ENCODE measurements at regions not wholly inside any gene's neighbourhood (a gene's known extent, or its start where the extent isn't known, plus 50 kb on each side); places are given as distances from the start of the nearest gene placed in this dataset.

DNA sequence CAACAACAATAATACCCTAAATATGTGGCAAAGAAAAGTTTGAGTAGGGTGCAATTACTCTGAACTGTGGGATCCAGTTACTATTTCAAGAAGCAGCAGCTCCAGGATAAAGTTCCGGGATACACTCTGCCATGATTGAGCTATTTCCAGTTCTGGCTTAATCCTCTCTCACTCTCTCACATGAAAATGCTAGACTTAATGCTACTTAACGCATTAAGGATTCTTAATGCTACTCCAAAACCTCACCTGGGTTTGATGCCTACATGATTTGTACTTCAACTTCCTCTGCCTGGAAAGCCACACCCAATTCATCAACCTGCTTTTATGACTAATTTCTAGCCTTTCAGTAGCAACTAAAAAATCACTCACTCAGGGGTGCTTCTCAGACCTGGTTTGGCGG lies 151.1 kb upstream of the HNMT start:
- Histone ChIP-seq H3K27ac (no peak overlapping the region), H3K36me3 (no peaks in the 10 kb centered on the region), H3K9me3 (no peaks in the 10 kb centered on the region), H3K27me3 (no peaks in the 10 kb centered on the region), H3K4me3 (no peak overlapping the region), H3K4me1 (ENCODE audit: insufficient read depth) (no peaks in the 10 kb centered on the region)
- DNase-seq = no peak
- intact Hi-C loops (cut with DNase I) = no loop called here
- WGBS, 3 donors = 81 to 94% (median 91%) methylated on average over 3 of the region's 3 CpGs
- TF ChIP-seq EP300 (IDR thresholded peaks at IDR 0.05) (no peak), POLR2A (IDR thresholded peaks at IDR 0.05) (no peak)
- TF ChIP-seq, protein P1, sequence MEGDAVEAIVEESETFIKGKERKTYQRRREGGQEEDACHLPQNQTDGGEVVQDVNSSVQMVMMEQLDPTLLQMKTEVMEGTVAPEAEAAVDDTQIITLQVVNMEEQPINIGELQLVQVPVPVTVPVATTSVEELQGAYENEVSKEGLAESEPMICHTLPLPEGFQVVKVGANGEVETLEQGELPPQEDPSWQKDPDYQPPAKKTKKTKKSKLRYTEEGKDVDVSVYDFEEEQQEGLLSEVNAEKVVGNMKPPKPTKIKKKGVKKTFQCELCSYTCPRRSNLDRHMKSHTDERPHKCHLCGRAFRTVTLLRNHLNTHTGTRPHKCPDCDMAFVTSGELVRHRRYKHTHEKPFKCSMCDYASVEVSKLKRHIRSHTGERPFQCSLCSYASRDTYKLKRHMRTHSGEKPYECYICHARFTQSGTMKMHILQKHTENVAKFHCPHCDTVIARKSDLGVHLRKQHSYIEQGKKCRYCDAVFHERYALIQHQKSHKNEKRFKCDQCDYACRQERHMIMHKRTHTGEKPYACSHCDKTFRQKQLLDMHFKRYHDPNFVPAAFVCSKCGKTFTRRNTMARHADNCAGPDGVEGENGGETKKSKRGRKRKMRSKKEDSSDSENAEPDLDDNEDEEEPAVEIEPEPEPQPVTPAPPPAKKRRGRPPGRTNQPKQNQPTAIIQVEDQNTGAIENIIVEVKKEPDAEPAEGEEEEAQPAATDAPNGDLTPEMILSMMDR (IDR thresholded peaks at IDR 0.05) = no peak

DNA sequence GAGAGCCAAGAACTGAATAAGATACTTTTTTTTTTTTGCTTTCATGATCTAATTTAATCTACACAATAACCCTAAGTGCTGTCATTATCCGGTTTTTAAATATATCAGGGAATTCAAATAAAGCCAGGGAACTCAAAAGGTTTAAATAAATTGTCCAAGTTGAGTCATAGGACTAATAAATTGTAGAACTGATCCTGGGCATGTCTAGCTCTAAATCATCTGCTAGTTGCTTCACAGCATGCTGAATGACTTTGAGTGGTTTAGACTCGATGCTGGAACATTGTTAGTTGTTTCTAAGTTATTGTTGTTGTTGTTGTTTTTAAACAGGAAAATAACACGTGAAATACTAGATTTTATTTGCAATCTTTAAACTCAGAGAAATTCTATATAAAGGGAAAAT lies 147.2 kb upstream of the HNMT start:
- intact Hi-C loops (cut with DNase I) = no loop called here
- no peak for DNase-seq
- no peak overlapping the region for H3K4me3 ChIP-seq
- no peaks in the 10 kb centered on the region for H3K4me1 ChIP-seq (ENCODE audit: insufficient read depth)
- WGBS, 3 donors = 56 to 64% (median 58%) methylated on average over 3 of the region's 3 CpGs
- H3K27ac ChIP-seq = no peak overlapping the region
- H3K27me3 ChIP-seq = no peaks in the 10 kb centered on the region
- no peaks in the 10 kb centered on the region for H3K36me3 ChIP-seq
- no peaks in the 10 kb centered on the region for H3K9me3 ChIP-seq
- TF ChIP-seq, protein P1 (IDR thresholded peaks at IDR 0.05) = no peak
- no peak for TF ChIP-seq POLR2A (IDR thresholded peaks at IDR 0.05)
- no peak for TF ChIP-seq EP300 (IDR thresholded peaks at IDR 0.05)

DNA sequence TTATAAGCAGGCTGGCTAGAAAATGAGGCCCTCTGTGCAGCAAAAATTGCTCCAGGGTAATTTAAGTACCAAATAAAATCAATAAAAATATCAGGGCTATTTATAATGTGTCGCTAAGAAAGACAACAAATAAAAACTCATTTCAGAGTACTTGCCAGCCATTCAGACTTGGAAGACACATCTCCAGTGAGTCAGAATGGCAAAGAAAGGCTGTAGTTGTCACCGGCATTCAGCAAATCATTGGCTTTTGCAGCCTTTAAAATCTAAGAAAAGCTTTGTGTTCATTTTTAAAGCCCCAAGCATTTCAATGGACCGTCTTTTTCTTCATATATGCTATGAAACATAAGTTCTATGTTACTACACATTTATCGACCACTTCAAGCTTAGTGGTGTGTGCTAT lies 141.1 kb upstream of the HNMT start:
- intact Hi-C loops (cut with DNase I) = no loop called here
- no peak for TF ChIP-seq EP300 (IDR thresholded peaks at IDR 0.05)
- no peak for TF ChIP-seq POLR2A (IDR thresholded peaks at IDR 0.05)
- no peaks in the 10 kb centered on the region for H3K36me3 ChIP-seq

DNA sequence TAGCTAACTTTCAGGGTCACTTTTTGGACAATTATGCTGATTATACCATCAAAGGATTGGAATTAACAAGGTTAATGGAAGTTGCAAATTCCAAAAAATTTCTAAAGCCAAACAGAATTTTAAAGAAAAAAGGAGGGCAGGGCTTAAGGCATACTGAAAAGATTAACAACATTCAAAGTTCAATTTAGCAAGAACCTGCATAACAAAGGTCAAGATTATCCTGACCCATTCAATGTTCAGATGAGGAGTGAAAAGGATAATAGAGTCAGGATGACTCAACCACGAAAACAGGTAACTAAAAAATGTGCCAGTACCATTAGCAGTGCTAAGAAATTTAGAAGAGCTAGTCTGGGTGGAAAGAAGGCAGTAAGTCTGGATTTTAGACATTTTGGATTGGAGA lies 139.8 kb upstream of the HNMT start:
- intact Hi-C loops (cut with DNase I) = no loop called here
- H3K4me3 ChIP-seq = no peak overlapping the region
- no peaks in the 10 kb centered on the region for H3K4me1 ChIP-seq (ENCODE audit: insufficient read depth)
- no peak for TF ChIP-seq POLR2A (IDR thresholded peaks at IDR 0.05)
- TF ChIP-seq, protein P1 (IDR thresholded peaks at IDR 0.05) = no peak
- no peak for TF ChIP-seq EP300 (IDR thresholded peaks at IDR 0.05)
- DNase-seq = no peak
- no peak overlapping the region for H3K27ac ChIP-seq
- WGBS, 3 donors = 70 to 81% (median 74%) methylated on average over 1 of the region's 1 CpG
- H3K36me3 ChIP-seq = no peaks in the 10 kb centered on the region
- no peaks in the 10 kb centered on the region for H3K27me3 ChIP-seq
- H3K9me3 ChIP-seq = no peaks in the 10 kb centered on the region

More for the DNA sequence above, 141.1 kb upstream of the HNMT start:
- no peaks in the 10 kb centered on the region for H3K27me3 ChIP-seq
- H3K4me3 ChIP-seq = no peak overlapping the region
- no peak overlapping the region for H3K27ac ChIP-seq
- DNase-seq = no peak
- no peaks in the 10 kb centered on the region for H3K4me1 ChIP-seq (ENCODE audit: insufficient read depth)
- no peaks in the 10 kb centered on the region for H3K9me3 ChIP-seq
- WGBS, 3 donors = 84 to 90% (median 90%) methylated on average over 4 of the region's 4 CpGs

DNA sequence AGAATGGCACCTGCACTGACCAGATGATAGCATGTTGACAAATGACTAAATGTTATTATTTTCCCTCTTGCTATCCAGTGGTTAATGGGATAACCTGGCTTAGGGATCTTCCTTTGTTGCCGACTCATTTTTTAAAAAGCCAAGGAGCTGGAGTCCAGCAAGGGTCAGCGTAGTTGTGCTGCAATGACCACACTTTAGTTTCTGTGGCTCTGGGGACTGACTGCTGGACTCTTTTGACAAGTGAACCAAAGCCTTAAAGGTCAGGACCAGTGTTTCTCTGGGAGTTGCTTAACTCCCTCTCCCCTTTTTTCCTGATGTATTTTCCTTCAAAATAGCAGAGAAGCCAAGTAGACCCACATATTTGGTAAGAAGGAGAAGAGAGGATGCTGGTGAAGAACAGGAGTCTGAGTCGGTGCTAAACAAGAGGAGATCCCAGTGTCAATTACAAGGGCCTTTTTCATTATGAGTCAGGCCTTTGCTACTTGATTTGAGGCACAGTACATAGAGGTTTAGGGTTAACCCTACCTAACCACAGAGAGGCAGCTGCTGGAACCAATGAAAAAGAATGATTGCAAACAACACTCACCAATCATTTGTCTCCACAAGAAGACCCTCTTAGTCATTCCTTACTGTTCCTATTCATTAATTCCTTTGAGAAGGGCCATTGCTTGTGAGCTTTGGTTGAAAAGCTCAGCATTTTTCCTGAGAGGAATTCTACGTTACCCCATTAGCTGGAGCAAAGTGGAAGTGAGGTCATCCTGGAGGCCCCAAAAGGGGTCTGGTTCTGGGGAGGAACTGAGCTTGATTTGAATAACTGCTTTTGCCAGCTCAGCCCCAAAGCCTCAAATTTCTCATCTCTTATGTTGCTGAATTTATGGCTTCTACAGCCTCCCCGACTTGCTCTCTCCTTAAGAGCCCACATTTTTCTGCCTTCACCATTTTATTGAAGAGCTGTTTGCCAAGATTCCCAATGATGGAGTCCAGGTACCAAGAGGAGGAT lies 137.6 kb upstream of the HNMT start:
- H3K27ac ChIP-seq = no peak overlapping the region
- no peak overlapping the region for H3K4me3 ChIP-seq
- WGBS, 3 donors = 69 to 79% (median 72%) methylated on average over 5 of the region's 5 CpGs
- H3K36me3 ChIP-seq = no peaks in the 10 kb centered on the region
- TF ChIP-seq POLR2A (IDR thresholded peaks at IDR 0.05) (no peak), EP300 (IDR thresholded peaks at IDR 0.05) (no peak)
- TF ChIP-seq, protein P1 (IDR thresholded peaks at IDR 0.05) = no peak
- DNase-seq = no peak
- H3K9me3 ChIP-seq = no peaks in the 10 kb centered on the region
- intact Hi-C loops (cut with DNase I) = no loop called here
- no peaks in the 10 kb centered on the region for H3K4me1 ChIP-seq (ENCODE audit: insufficient read depth)
- H3K27me3 ChIP-seq = no peaks in the 10 kb centered on the region

Data from ovary (tissue), 7 donors.